ENCODE measurements at regions not wholly inside any gene's neighbourhood (a gene's known extent, or its start where the extent isn't known, plus 50 kb on each side); places are given as distances from the start of the nearest gene placed in this dataset.

- Mint-ChIP-seq H3K27ac (no peak overlapping the region), H3K4me1 (peaks cover 6% of the 10 kb centered on the region; the same call in 2 of the 3 replicates), H3K36me3 (ENCODE audit: low read depth) (peaks cover 6% of the 10 kb centered on the region; the same call in 2 of the 3 replicates), H3K9me3 (peaks cover 5% of the 10 kb centered on the region), H3K4me3 (no peak overlapping the region), H3K27me3 (ENCODE audit: insufficient read depth, low read depth, poor library complexity) (no peaks in the 10 kb centered on the region)
- DNase-seq (ENCODE audit: low spot score) (no peak), ATAC-seq (no peak)
- peaks cover 11% of the 10 kb centered on the region for H3K4me1 ChIP-seq (ENCODE audit: insufficient read depth)
- TF ChIP-seq ZNF331 (CRISPR knock-in tag; IDR thresholded peaks at IDR 0.05; ENCODE audit: low read depth) (no peak), CREB1 (CRISPR knock-in tag; IDR thresholded peaks at IDR 0.05; ENCODE audit: low read depth) (no peak), EZH2 (IDR thresholded peaks at IDR 0.05; ENCODE audit: low read depth, unreplicated experiment) (no peak), EZH2phosphoT487 (IDR thresholded peaks at IDR 0.05; ENCODE audit: unreplicated experiment) (no peak), JUNB (IDR thresholded peaks at IDR 0.05; ENCODE audit: unreplicated experiment) (no peak), POLR2AphosphoS5 (IDR thresholded peaks at IDR 0.05; ENCODE audit: low read depth) (no peak)
- TF ChIP-seq, protein P1, sequence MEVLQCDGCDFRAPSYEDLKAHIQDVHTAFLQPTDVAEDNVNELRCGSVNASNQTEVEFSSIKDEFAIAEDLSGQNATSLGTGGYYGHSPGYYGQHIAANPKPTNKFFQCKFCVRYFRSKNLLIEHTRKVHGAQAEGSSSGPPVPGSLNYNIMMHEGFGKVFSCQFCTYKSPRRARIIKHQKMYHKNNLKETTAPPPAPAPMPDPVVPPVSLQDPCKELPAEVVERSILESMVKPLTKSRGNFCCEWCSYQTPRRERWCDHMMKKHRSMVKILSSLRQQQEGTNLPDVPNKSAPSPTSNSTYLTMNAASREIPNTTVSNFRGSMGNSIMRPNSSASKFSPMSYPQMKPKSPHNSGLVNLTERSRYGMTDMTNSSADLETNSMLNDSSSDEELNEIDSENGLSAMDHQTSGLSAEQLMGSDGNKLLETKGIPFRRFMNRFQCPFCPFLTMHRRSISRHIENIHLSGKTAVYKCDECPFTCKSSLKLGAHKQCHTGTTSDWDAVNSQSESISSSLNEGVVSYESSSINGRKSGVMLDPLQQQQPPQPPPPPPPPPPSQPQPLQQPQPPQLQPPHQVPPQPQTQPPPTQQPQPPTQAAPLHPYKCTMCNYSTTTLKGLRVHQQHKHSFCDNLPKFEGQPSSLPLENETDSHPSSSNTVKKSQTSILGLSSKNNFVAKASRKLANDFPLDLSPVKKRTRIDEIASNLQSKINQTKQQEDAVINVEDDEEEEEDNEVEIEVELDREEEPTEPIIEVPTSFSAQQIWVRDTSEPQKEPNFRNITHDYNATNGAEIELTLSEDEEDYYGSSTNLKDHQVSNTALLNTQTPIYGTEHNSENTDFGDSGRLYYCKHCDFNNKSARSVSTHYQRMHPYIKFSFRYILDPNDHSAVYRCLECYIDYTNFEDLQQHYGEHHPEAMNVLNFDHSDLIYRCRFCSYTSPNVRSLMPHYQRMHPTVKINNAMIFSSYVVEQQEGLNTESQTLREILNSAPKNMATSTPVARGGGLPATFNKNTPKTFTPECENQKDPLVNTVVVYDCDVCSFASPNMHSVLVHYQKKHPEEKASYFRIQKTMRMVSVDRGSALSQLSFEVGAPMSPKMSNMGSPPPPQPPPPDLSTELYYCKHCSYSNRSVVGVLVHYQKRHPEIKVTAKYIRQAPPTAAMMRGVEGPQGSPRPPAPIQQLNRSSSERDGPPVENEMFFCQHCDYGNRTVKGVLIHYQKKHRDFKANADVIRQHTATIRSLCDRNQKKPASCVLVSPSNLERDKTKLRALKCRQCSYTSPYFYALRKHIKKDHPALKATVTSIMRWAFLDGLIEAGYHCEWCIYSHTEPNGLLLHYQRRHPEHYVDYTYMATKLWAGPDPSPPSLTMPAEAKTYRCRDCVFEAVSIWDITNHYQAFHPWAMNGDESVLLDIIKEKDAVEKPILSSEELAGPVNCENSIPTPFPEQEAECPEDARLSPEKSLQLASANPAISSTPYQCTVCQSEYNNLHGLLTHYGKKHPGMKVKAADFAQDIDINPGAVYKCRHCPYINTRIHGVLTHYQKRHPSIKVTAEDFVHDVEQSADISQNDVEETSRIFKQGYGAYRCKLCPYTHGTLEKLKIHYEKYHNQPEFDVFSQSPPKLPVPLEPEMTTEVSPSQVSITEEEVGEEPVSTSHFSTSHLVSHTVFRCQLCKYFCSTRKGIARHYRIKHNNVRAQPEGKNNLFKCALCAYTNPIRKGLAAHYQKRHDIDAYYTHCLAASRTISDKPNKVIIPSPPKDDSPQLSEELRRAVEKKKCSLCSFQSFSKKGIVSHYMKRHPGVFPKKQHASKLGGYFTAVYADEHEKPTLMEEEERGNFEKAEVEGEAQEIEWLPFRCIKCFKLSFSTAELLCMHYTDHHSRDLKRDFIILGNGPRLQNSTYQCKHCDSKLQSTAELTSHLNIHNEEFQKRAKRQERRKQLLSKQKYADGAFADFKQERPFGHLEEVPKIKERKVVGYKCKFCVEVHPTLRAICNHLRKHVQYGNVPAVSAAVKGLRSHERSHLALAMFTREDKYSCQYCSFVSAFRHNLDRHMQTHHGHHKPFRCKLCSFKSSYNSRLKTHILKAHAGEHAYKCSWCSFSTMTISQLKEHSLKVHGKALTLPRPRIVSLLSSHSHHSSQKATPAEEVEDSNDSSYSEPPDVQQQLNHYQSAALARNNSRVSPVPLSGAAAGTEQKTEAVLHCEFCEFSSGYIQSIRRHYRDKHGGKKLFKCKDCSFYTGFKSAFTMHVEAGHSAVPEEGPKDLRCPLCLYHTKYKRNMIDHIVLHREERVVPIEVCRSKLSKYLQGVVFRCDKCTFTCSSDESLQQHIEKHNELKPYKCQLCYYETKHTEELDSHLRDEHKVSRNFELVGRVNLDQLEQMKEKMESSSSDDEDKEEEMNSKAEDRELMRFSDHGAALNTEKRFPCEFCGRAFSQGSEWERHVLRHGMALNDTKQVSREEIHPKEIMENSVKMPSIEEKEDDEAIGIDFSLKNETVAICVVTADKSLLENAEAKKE (CRISPR knock-in tag; IDR thresholded peaks at IDR 0.05), result no peak
- no peaks in the 10 kb centered on the region for H3K79me2 ChIP-seq (replicated peaks; ENCODE audit: insufficient read depth)
- H3K27me3 ChIP-seq (ENCODE audit: insufficient read depth), result no peaks in the 10 kb centered on the region
- H3K36me3 ChIP-seq (ENCODE audit: insufficient read depth), result no peaks in the 10 kb centered on the region
- no peaks in the 10 kb centered on the region for H4K20me1 ChIP-seq (replicated peaks; ENCODE audit: insufficient read depth)
- no peaks in the 10 kb centered on the region for H3K9me2 ChIP-seq (ENCODE audit: insufficient read depth)
- no peak overlapping the region for H3K4me3 ChIP-seq
- peak overlapping the region; percentile 53; the same call in 1 of the 2 replicates for H3K4me2 ChIP-seq
- H3F3A ChIP-seq (replicated peaks; ENCODE audit: low read depth), result no peaks in the 10 kb centered on the region
- no peak overlapping the region for H2AFZ ChIP-seq
- H3K27ac ChIP-seq (ENCODE audit: low read depth), result no peak overlapping the region
These were observed 194.7 kb upstream of the FMN2 start for GRCh38 chr1:239896980-239897379.

All from GM23338 (cell line).